HG02759 (cell line): ENCODE measurements at regions not wholly inside any gene's neighbourhood (a gene's known extent, or its start where the extent isn't known, plus 50 kb on each side); places are given as distances from the start of the nearest gene placed in this dataset.

Experiments used
- ATAC-seq: cut with Tn5 transposase; IDR thresholded peaks from one replicate; pipeline ENCODE4 v1.9.1; 2021; ENCODE audit warnings: mild to moderate bottlenecking, moderate library complexity; ENCODE audit not compliant: unreplicated experiment

DNA sequence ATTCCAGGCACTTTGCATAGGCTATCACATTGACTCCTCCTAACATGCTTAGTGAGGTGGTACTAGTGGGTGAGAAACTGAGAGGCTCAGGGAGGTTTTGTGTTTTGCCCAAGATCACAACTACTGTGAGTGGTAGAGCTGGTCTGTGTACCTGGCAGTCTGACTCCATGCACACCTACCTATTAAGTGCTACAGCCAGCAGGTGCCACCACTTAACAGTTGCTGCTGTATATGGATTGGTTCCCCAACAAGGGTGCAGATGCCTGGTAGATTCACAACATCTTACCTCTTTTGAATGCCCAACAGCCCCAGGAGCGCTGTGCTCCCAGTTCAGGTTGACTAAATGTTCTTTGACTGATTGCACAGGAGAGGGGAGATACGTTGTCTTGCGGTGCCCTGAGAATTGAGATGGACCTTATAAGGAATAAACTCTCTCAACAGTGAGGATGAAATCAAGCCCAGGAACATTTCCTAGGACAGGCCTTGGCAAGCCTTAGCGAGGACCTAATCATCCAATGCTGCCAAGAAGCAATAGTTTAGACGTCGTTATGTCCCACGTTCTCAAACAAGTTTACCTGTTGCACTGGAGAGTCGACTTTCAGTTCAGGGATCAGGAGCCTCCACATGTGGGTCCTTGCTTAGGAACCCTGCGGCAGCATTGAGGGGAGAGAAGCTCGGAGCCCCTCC lies 78.9 kb upstream of the F3 start:
- ATAC-seq, result no peak

- no peak for ATAC-seq
Measured at GRCh38 chr1:94619731-94620130, 78.2 kb upstream of the F3 start.

DNA sequence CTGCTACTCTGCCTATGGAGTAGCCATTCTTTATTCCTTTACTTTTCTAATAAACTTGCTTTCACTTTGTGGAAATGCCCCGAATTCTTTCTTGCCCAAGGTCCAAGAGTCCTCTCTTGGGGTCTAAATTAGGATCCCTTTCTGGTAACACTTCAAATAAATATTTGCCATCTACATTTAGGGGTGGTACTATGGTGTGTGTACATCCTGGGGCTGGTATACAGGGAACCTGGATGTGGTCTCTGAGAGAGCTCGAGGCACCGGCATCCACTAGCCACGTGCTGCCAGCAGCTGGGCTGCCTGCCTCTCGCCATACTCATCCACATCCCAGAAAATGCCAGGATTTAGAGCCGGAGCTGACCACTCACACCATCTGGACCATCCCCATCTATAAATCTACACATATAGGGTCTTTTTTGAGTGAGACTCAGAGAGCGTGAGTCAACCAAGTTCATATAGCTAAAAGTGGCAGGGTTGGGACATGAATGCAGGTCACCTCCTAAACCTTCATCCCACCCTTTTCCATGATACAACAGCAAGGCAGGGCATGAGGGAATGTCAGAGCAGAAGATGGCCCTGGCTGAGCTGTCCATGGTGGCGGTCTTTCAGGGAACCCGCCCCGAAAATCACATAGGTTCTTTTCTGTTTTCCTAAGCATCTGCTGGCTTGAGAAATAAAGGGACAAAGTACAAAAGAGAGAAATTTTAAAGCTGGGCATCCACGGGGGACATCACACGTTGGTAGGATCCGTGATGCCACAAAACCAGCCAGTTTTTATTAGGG lies 76.6 kb upstream of the F3 start:
- no peak for ATAC-seq

DNA sequence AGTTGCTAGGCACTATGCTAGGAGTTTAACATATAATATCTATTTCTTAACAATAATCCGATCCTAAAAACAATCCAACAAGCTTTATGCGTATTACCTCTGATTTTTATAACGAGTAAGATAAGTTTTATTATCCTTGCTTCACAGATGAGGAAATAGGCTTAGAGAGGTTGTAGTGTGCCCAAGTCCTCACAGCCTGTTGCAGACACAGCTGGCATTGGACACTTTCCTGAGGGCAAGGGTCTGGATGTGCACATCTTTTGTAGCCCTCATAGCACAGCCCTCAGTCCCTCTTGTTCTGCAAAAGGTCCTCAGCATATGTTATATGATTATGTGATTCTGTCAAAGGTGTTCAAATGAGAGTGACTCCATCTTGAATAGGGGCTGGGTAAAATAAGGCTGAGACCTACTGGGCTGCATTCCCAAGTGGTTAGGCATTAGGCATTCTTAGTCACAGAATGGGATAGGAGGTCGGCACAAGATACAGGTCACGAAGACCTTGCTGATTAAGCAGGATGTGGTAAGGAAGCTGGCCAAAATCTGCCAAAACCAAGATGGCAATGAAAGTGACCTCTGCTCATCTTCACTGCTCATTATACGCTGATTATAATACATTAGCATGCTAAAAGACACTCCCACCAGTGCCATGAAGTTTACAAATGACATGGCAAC lies 75.7 kb upstream of the F3 start:
- ATAC-seq, result no peak

DNA sequence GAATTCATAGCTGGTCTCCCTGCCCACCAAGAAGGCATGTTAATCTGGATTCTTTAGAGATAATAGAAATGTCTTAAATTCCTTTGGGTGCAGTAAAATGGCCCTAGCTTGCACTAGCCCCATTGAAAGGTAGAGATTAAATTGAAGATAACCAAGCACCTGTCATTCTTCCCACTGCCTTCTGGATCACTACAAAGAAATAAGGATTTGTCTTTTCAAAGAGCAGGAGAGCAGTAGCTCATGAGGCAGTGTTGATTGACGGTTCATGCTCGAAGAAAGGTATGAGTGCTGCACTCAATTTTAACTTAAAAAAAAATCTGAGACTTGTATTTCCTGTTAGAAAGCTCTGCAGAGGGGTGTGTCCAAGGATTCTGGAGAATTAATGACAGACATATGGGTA lies 74.9 kb upstream of the F3 start:
- no peak for ATAC-seq

- ATAC-seq, result no peak
Measured at GRCh38 chr1:94614996-94615395, 73.4 kb upstream of the F3 start.

DNA sequence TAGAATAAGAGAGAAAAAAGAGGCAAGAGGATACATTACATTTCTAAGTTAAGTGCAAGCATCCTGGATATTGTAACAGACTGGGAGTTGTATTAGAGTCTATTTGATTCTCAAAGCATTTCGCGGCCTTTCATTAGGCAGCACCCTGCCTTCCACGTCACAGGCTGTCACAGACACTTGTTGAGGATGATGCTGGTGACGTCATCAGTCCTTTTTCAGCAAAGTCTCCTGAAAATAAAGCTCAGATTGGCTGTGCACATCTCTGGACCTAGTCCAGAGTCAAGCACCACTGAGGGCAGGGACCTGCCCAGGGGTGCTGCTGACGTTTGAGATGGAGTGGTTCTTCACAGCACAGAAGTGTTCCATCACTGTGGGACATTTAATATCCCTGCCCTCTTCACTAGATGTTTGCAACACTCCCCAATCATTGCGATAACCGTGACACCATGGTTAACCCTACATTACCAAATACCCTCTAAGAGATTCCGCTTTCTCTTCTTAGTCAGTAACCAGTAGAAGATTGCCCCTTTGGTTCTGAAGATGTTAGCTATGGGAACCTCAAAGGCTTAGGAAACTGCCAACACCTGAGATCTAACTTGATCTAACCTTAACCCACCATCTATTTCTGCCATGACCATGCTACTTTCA lies 72.7 kb upstream of the F3 start:
- ATAC-seq, result no peak

GRCh38 chr1:94612525-94613204 lies 71.1 kb upstream of the F3 start:
- ATAC-seq, result no peak

GRCh38 chr1:94611681-94612475 lies 70.3 kb upstream of the F3 start:
- ATAC-seq, result no peak

DNA sequence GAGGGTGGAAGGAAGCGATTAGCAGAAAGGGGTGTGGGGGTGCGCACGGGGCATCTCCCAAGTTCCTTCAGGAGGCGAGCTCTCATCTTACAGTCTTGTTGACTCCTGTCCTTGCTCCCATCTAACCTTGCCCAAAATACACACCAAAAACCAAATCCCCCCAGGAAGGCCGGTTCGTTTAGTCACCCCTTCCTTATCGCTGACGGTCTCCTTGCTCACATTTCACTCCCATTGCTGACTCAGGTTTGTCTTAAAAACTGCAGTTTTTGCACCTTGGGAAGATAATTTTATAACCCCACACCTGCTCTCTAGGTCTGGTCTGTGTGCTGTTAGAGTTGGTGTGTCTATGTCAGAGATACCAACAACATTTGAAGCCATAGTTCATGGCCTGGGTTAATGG lies 68.1 kb upstream of the F3 start:
- no peak for ATAC-seq

- ATAC-seq, result no peak
Measured at GRCh38 chr1:94608852-94609530, 67.4 kb upstream of the F3 start.

GRCh38 chr1:94608142-94608851 lies 66.7 kb upstream of the F3 start:
- ATAC-seq, result no peak

- no peak for ATAC-seq
Measured at GRCh38 chr1:94607398-94607797, 65.8 kb upstream of the F3 start.

DNA sequence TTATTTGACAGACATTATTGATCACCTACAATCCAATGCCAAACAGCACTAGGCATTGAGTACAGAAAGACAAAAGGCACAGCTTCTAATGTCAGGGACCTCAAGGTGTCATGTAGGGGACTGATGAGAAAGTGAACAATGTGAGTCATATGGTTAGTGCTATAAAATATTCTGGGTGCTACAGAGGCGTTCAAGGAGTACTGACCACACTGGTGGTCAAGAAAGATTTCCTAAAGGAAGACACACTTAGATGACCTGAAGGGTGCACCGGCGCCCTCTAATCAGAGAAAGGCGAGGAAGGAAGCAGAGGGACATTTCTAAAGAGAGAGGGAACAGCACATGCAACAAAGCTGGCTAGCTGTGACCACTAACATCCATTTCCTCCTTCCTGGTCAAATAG lies 64.9 kb upstream of the F3 start:
- ATAC-seq, result no peak

DNA sequence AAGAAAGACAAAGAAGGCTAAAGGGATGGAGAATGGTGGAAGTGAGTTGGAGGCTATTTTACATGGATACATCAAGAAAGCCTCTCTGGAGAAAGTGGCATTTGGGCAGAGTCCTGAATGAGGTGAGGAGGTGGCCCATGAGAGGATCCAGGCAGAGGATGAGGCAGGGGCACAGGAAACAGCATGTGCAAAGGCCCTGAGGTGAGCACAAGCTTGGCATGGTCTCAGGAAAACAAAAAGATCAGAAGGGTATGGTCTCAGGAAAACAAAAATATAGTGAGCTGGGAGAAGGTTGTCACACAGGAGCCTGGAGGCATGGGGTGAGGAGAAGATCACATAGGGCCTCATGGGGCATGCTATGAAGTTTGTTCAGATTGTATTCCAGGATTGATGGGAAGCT lies 62.1 kb upstream of the F3 start:
- ATAC-seq, result no peak

DNA sequence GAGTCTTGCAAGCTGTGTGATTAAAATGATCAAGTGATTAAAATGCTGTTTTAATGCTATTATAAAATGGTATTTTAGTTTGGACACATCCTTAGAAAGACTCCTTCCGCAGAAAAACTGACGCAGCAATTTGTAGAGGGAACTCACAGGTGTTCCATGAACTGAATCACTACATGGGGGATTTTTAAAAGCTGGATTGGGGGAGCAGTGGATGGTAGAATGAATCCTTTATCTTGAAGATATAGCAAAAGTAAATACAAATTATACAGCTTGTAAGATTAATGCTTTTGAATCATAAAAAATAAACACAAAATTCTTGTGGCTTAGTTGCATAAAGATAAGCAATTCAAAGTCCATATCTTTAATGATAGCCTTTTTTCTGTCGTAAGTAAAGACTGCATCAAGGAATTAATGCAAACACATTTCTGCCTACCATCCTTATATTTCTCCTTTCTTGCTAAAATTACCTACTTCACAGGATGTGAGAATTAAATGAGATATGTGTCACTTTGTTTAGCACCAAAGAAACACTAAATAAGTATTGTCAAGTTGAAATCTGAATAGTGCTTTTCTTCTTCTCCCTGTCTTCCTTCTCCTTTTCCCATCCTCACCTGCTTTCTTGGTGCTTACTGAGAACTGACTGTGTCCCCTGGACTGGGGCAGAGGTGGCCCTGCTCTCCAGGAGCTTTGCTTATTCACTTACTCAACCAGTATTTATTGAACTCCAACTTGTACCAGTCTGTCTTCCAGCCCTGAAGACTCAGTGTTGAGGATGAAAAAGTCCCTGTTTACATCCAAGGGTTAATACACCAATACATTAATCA lies 61.5 kb upstream of the F3 start:
- ATAC-seq, result no peak

DNA sequence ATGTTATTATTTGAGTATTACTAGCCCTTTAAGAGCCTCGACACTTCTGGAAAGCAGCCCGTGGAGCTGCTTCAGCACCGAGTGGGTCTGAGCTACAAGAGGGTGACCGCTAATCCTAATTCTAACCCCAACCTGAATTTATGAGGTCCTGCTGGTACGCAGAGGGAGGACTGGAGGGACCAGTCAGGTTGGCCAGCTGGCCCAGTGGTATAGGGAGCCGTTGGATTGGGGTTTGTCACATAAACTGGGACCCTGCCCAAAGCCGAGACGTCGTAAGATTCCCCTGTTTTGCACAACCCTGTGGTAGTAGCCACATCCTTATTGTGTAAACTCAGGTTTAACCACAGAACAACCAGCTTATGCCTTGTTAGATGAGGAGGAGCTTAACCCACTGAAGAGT lies 60.8 kb upstream of the F3 start:
- no peak for ATAC-seq

GRCh38 chr1:94600556-94600955 lies 59.0 kb upstream of the F3 start:
- ATAC-seq, result no peak
